HG03342 (cell line): ENCODE measurements at regions not wholly inside any gene's neighbourhood (a gene's known extent, or its start where the extent isn't known, plus 50 kb on each side); places are given as distances from the start of the nearest gene placed in this dataset.

Experiments
- ATAC-seq: cut with Tn5 transposase; IDR thresholded peaks from one replicate; pipeline ENCODE4 v1.9.1; 2021; ENCODE audit warnings: mild to moderate bottlenecking, moderate library complexity; ENCODE audit not compliant: unreplicated experiment

DNA sequence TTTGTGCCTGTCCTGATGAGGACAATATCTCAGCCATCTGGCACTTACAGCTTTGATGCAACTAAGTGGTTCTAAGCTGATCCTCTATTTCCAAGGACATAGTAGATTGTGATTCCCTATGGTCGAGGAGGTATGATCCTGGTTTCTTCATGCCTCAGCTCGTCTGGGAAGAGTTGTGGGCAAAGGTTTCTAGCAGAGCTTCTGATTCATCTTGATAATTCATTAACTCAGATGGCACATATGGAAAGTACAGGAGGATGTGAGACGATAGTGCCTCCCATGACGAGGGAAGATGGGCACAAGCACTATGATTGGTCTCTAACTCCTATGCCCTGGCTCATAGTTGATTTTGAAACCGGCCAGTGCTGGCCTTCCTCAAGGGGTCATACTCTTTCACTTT lies 334.2 kb upstream of the SEMA6D start:
- no peak for ATAC-seq

DNA sequence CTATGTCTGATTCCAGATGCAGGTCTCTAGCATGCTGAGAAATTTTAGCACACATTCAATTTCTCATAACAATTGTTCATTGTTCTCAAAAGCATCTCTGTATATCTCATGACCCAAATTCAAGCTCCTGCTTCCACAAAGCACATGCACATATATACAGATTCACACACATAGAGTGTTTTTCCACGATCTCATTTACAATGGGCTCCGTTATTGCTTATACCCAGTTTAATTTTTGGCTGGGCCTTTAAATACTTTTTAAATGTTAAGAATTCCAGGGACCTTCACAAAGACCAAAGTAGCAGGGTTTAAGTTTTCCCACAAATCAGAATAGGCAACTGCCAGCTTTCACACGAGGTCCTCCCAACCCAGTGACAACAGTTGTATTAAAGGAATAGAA lies 333.5 kb upstream of the SEMA6D start:
- no peak for ATAC-seq

DNA sequence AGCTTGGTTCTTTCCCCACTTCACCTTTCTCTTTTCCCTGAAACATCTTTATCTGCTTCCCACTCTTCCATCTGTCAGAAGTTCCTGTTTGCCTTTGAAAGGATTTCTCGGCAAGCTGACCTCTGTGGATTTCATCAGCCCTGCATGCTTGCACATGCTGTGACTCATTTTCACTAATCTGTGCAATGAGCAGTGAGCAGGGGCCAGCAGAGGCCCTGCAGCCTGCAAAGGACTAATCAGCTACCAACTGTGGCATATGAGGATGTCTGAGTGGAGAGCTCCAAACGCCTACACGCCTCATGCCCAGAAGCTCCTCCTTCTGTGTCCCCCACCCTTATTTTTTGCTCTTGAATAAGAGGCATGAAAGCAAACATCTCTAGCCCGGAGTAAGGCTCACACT lies 333.0 kb upstream of the SEMA6D start:
- no peak for ATAC-seq

DNA sequence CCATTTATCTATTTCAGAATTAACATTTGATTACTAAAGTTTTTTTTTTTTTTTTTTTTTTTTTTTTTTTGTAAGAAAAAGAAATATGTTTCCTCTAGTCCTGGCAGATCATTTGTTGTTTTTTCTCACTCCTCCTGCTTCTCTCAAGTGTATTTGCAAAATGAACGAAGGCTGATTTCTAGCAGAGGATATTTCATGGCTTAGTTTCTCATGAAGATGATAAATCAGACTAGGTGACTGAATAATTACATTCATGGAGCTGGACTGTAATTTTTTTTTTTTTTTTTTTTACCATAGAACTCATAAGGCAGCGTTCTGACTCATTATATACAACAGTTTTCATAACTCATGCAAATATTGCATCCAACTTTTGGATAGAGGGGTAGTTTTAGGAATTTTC lies 332.5 kb upstream of the SEMA6D start:
- ATAC-seq = no peak

DNA sequence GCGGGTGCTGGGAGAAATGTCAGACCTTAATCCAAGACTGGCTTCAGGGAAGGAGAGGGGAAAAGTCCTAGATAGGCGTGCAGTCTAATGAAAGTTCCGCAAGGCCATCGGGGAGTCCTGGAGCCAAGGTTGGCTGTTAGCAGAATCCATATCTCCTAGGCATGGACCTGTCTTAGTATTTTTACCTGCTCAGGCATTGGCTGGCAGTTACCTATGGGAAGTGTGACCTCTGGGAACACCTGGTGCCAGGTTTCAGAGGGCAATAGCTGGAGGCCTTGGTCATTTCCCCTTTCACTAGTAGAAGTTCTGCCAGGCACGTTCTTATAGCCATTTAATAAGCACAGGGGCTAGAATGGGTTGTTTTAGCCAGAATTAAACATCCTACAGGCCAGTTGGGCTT lies 330.8 kb upstream of the SEMA6D start:
- no peak for ATAC-seq

DNA sequence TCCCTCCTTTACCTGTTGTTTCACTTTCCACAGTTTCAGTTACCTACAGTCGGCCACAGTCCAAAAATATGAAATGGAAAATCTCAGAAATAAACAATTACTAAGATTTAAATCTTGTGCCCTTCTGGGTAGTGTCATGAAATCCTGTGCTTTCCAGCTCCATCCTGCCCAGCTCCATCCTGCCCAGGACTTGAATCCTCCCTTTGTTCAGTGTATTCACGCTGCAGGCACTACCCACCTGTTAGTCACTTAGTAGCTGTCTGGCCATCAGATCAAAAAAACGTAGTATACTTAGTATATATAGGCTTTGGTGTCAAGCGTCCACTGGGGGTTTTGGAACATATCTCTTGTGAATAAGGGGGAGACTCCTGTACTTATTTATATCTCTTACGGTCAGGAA lies 329.0 kb upstream of the SEMA6D start:
- no peak for ATAC-seq

DNA sequence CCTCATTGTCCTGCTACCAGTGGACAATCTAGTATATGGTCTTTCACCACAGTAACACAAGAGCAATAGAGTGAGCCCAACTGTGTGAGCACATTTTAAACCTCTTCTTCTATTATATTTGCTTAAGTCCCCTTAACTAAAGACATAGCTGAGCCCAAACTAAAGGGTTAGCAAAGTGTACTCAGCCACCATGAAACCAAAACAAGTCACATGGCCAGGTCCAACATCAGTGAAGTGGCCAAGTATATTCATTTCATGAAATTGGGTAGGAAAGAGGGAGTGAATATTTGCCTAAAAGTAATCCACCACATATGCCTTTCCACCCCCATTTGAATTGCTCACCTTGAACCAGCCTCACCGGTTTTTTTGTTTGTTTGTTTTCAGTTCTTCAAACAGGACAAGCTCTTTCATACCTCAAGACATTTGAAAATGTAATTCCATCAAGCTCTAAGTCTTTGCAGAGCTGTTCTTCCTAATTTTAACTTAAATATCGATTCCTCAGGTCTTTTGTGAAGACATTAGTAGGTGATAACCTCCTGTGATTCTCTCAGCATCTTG lies 327.0 kb upstream of the SEMA6D start:
- ATAC-seq = no peak

DNA sequence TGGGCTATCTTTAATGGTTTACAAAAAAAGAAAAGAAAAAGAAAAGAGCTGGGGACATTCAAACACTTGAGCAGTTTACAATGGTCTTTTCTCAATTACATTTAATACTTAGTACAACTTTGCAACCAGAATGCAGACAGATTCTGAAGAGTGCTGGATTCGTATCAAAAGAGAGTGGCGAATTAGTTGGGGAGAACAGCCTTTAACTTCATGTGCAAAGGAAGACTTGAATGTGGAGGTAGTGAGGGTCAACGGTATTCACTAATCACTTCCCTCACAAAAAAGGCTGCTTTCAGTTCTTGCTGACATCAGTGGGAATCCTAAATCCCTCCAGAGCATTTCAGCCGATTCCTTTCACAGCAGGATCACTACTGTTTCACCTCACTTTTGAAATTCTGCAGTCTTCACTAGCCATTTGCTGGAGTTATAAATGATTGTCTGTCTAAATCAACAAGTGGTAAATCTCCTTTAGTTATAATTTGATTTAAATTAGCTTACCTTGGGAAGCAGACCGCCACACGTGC lies 323.0 kb upstream of the SEMA6D start:
- no peak for ATAC-seq

DNA sequence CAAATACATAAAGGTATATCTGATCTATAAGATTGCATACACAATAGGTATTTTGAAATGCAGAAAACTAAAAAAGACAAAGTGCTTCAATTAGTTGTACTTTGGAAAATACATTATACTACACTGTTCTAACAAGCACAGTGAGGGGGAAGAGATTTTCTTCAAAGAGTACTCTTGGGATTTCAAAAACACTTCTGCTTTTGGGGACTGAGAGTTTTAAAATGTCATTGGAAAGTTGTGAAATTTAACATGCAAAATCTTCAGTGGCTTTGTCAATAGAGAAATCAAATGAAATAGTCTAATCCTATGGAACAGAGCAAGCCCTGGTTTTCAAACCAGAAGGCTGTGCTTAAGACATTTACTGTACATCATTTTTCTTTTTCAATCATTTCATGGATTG lies 322.2 kb upstream of the SEMA6D start:
- no peak for ATAC-seq

DNA sequence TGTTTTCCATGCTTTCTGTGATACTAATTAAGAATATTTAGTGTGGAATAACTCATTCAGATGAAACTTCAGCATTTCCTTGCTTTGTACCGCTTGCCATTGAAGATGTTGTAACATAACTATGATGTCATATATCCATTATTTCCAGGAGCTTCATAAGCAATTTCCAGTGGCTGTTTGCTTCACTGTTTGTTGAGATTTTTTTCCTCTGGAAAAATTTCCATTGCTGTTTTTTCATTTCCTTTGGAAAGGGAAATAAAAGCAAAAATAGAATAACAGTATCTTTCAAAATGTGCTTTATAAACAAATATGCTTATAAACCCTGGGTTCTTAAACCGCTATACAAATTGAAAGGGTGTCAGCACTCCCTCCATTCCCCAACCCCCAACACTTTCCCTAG lies 319.6 kb upstream of the SEMA6D start:
- no peak for ATAC-seq

DNA sequence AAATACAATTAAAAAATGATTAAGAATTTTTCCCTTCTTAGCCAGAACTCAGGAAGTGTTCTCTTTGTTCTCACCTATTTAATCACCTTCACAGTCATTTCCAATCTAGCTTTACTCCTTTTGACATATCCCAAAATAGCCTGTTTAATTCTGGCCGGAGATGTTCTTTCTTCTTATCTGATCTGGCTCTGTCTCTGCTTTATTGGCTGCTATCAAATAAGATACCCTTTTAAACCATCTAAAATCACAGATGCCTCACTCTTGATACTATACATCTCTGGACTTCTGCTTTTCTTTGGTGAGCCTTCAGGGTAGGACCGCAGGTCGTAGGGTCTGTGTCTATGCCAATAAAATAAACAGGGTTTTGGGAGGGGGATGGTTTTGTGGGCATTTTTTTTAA lies 319.2 kb upstream of the SEMA6D start:
- ATAC-seq = no peak

DNA sequence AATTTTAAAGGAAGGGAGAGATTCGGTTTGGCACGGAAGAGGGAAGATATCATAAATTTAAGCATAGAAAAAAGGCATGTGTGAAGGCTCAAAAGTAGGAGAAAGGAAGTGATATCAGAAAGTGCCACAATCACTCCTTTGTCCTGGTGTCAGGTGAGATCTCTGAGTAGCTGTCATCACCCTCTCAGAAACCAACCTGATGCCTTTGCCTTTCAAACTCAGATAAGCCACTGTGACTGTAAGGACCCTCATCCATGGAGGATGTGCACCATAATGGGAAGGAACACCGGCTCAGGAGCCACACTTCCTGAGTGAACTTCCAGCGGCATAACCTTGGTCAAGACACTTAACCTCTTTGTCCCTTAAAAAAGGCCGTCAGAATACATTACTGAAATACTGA lies 318.7 kb upstream of the SEMA6D start:
- ATAC-seq = no peak

DNA sequence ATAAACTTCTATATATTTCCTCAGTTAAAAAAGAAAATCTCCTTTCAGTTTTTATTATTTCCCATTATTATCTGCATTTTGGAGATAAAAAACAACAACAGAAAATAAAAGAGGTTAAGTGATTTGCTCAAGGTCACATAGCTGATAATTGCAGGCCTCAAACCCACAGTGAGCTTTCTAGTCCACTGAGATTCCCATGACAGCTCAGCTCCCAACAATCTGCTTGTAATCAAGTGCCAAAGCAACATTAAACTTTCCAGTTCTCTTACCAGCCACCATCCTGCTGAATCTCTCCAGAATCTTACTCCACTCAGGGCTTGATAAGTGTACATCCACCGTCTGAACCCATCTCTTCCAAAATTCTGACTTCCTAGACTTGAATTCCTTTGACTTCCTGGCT lies 318.2 kb upstream of the SEMA6D start:
- no peak for ATAC-seq

DNA sequence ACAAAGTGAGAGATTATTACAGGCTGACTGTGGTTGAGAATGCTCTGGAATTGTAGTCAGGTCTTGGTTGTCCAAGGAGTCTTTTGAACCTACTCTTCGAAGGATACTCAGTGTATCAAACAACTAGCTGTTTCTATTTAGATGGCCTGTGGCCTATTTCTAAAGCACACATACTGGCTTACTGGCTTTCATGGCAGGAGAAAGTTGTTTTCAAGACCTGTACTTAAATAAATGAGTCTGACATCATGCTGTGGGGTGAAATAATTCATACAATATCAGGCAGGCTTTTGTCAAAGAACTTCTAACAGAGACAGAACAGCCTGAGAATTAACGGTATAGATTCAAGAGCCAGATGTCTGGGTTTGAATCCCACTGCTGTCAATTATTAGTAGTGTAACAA lies 316.7 kb upstream of the SEMA6D start:
- ATAC-seq = no peak

DNA sequence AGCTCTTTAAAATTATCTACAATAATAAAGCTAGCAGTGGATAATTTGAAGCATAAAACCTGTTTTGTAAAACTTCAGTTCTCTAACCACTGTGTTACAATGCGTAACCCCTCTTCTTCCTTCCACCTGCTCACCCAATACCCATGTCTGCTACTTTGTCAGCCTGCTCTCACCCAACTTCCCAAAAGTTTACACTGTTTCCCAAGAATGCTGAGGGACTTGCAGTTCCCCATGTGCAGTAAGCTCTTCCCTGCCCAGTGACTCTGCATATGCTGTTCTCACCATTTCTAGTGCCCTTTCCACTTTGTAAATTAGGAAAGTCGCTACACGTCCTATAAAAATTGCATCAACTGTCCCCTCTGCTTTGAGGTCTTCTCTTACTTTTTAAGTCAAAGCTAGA lies 315.9 kb upstream of the SEMA6D start:
- no peak for ATAC-seq

DNA sequence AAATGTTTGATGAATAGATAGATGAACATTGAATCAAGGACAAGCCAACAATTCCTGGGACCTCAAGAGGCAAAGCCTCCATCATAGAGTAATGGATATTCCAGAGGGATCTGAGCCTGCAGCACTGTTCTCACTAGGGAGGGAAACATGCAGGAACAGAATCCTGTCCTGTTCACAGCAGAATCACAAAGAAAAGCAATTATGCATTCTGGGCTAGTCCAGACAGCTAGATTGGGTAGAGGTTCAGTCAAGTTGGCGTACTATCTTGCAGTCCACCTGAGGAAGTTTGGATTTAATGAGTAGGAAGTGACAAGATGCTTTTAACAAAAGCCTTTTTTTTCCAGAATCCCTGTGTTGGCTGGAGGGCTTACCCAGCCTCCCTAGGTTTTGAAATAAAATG lies 314.5 kb upstream of the SEMA6D start:
- ATAC-seq = no peak

DNA sequence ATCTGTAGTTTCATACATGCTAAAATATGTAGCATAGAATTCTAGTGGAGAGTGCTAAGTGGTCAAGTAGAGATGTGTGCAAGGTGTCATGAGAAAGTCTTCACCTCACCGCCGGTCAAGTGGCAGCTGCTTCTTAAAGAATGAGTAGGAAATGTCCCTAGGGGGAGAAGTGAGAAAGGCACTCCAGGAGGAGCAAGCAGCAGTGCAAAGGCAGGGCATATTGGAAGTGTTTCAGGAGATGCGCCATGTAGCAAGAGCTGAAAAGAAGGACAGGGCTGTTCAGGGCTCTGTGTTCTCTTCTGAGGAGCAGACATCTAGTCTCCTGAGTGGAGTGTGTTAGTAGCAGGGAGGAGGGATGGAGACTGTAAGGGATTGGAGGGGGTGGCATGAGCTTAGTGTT lies 312.4 kb upstream of the SEMA6D start:
- no peak for ATAC-seq

DNA sequence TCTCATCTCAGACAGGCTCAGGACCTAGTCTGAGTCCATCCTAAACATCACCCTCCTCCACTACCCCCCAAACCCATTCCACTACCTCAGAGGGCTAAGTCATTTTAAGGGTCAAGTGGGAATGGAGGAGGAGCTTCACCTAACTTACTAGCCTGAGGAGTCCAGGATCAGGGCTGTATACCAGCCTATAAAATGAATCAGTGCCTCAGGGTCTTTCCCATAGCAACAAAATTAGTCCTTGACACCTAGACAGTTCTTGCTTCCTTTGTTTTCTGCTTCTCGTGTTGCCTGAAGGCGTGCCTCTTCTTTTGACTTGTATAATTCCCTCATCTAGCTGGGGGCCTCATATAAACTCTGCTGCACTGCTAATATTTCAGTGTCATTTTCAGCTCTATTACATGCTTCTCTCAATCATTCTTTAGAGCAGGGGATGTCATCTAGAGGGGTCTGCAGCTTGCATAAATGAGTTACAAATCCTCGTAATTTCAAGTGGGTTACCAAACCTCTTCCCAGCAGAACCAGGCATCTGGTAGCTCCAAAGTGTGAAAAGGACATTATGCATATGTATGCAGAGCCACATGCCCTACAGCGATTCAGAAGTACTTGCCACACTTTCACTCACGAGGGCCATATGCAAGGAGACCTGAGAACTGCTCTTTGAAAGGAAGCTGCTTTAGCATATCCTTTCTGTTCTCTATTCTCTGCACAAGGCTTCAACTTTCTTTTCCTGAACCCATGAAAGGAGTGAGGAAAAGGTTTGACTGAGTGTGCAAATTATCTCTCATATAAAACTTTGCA lies 311.7 kb upstream of the SEMA6D start:
- no peak for ATAC-seq

DNA sequence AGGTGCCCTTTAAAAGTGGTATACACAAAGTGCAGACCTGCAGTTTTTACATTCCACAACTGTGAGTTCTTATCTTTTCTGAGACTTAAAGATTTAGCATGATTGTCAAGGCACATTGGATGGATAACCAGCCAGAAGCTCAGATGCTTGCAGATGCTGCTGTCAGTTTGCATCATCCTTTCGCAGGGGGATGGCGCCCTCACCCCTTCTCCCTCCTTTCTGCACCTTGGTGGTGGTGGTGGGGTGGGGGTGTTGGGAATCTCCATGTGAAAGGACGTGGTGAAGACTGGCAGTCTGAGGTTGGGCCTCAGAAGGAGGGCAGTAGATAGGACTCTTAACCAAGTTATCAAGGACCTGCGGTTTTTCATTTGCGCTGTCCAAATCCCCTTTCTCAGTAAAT lies 309.6 kb upstream of the SEMA6D start:
- no peak for ATAC-seq

DNA sequence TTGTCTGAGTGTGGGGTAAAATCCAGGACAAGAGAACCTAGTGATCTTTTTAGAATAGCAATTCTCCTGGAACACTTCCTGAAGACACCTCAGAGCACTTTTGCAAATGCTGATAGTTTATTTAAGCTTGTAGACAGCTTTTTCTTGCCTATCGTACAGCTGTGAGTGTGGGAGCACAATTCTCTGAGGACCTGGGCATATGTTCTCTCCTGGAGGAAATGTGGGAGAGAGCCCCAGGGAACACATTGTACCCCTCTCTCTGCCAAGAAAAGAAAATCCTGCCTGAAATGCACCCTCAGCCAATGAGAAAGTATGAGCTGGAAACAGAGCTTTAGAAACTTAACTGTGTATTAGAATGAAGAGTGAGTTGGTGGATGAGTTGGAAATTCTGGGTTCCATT lies 308.3 kb upstream of the SEMA6D start:
- no peak for ATAC-seq

DNA sequence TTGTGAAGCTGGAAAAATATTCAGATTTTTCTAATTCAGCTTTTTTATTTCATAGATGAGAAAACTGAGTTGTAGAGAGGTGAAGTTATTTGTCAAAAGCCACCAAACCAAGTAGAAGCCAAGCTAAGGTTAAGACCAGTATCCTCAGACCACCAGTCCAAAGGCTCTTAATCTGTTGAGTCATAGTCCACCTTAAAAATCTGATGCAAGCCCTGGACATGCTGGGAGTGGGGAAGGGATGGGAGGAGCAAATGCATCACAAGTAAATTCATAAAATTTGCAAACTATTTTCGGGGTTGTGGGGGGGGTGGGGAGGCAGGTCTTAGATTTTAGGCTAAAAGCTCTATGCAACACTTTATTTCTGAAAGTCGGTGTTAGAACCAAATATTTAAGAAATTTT lies 307.7 kb upstream of the SEMA6D start:
- no peak for ATAC-seq

DNA sequence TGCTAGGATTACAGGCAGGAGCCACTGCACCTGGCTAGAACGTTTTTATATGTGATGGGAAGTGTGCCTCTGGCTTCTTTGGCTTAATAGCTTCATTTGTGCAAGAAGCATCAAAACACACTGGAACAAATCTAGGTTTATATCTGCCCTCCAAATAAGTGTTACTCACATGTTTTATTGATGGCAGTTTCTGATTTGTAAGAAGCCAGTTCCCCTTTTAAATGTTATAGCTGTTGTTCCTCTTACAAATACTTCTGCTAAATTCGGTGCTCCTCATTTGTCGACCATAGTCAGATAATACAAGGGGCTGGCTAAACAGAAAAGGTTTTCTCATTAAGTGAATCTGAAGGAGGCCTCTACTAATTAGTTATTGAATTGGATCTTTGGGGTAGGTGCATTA lies 307.1 kb upstream of the SEMA6D start:
- ATAC-seq = no peak

DNA sequence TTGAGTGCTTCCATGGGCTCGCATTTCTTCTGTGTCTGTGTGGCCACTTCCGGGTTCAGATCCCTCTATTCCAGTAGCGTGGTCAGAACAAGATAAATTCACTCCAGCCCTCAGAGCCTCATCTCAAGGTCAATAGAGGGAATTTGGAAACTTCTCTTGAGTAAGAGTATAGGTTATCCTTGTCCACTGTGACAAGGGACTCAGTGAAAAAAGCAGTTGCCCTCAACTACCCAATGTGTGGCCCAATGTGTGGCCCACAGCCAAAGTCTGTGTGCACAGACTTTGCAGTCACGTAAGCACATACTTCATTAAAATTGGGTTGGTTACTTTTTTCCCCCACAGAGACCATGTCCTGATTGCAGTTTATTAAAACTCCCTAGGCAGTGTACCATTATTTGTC lies 305.6 kb upstream of the SEMA6D start:
- no peak for ATAC-seq
